Activated T-helper 9 cell treated with anti-CD3 and anti-CD28 coated beads, Interleukin-2, amount 50 U/mL, for 16 hours (primary cell): ENCODE measurements at regions not wholly inside any gene's neighbourhood (a gene's known extent, or its start where the extent isn't known, plus 50 kb on each side); places are given as distances from the start of the nearest gene placed in this dataset.

Experiments
- DNase-seq: peaks from one replicate; pipeline ENCODE4 v3.0.0-alpha.2; 2020; ENCODE audit warnings: low read depth

- no peak for DNase-seq
Observed at GRCh38 chr15:91522605-91523332, 330.7 kb upstream of the SLCO3A1 start.

GRCh38 chr15:91523596-91523995, 329.9 kb upstream of the SLCO3A1 start:
- DNase-seq, result no peak

- no peak for DNase-seq
Observed at GRCh38 chr15:91524534-91524933, 329.0 kb upstream of the SLCO3A1 start.

- DNase-seq, result no peak
Observed at GRCh38 chr15:91525751-91526150, 327.8 kb upstream of the SLCO3A1 start.

- DNase-seq, result no peak
Observed at GRCh38 chr15:91526424-91526823, 327.1 kb upstream of the SLCO3A1 start.

GRCh38 chr15:91528801-91529200, 324.7 kb upstream of the SLCO3A1 start:
- no peak for DNase-seq

GRCh38 chr15:91529534-91529933, 324.0 kb upstream of the SLCO3A1 start:
- DNase-seq, result no peak

GRCh38 chr15:91530279-91530678, 323.2 kb upstream of the SLCO3A1 start:
- DNase-seq, result no peak

- no peak for DNase-seq
Observed at GRCh38 chr15:91530956-91531582, 322.4 kb upstream of the SLCO3A1 start.

- DNase-seq, result no peak
Observed at GRCh38 chr15:91534235-91534634, 319.3 kb upstream of the SLCO3A1 start.

GRCh38 chr15:91534976-91535375, 318.5 kb upstream of the SLCO3A1 start:
- DNase-seq, result no peak

GRCh38 chr15:91535856-91536500, 317.5 kb upstream of the SLCO3A1 start:
- DNase-seq, result no peak

GRCh38 chr15:91537856-91538255, 315.7 kb upstream of the SLCO3A1 start:
- DNase-seq, result no peak

- no peak for DNase-seq
Observed at GRCh38 chr15:91538782-91539181, 314.7 kb upstream of the SLCO3A1 start.

- no peak for DNase-seq
Observed at GRCh38 chr15:91541286-91541685, 312.2 kb upstream of the SLCO3A1 start.

GRCh38 chr15:91542226-91542625, 311.3 kb upstream of the SLCO3A1 start:
- no peak for DNase-seq

GRCh38 chr15:91547356-91547755, 306.2 kb upstream of the SLCO3A1 start:
- no peak for DNase-seq

GRCh38 chr15:91548549-91548948, 305.0 kb upstream of the SLCO3A1 start:
- no peak for DNase-seq

- DNase-seq, result no peak
Observed at GRCh38 chr15:91549581-91549980, 303.9 kb upstream of the SLCO3A1 start.

GRCh38 chr15:91552555-91552954, 301.0 kb upstream of the SLCO3A1 start:
- DNase-seq, result no peak

GRCh38 chr15:91553196-91553854, 300.2 kb upstream of the SLCO3A1 start:
- DNase-seq, result no peak

GRCh38 chr15:91555312-91555711, 298.2 kb upstream of the SLCO3A1 start:
- no peak for DNase-seq

GRCh38 chr15:91556926-91557325, 296.6 kb upstream of the SLCO3A1 start:
- no peak for DNase-seq
